ENCODE measurements at regions not wholly inside any gene's neighbourhood (a gene's known extent, or its start where the extent isn't known, plus 50 kb on each side); places are given as distances from the start of the nearest gene placed in this dataset.

DNA sequence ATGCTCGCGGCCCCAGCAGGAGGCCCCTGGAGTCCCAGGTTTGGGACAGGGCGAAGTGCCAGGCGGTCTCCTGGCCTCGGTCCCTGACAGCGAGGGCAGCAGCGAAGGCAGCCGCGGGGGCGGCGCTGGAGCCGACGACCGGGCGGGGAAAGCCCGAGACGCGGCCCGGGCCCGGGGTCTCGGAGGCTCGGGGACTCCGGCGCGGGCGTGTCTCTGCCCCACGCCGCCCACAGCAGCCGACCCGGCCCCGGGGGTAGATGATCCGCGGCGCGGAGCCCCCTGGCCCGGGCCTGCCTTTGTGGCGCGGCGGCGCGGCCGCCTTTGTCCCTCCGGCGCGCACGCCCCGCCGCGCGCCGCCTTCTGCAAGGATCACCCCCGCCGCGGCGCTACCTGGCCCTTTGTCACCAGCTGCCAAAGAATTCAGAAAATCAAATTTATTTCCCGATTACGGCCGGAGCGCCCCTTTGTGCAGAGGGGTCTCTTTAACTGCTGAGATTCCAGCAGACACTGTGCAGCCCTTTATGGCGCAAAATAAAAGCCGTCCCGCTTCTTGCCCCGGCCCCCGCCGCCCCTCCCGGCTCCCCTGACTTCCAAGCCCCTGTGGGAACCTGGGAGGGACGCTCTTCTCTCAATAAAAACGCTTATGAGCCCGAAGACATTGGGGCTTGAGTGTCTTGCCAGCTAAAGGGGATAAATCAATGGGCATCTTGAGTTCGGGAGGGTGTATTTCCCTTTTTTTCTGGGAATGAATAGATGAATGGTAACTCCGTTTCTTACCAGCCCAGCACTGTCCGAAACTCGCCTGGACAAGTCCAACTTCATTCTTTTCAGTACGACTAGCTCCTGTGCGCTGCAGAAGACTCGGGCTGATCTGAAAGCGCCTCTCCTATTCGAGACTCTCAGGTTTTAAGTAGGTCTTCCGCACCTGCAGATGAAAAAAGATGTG is 68.4 kb downstream of the HES1 start:
- Histone ChIP-seq H3K27ac (ENCODE audit: low read depth, low read length) (no peak overlapping the region), H3K27me3 (ENCODE audit: control insufficient read depth, insufficient read depth, low read length) (peaks cover 3% of the 10 kb centered on the region), H3K4me1 (ENCODE audit: control insufficient read depth, insufficient read depth, low read length) (no peaks in the 10 kb centered on the region), H3K4me3 (ENCODE audit: low read length) (no peak overlapping the region), H3K36me3 (ENCODE audit: control insufficient read depth, insufficient read depth, low read length) (no peaks in the 10 kb centered on the region), H3K9ac (ENCODE audit: low read length) (no peak overlapping the region)

DNA sequence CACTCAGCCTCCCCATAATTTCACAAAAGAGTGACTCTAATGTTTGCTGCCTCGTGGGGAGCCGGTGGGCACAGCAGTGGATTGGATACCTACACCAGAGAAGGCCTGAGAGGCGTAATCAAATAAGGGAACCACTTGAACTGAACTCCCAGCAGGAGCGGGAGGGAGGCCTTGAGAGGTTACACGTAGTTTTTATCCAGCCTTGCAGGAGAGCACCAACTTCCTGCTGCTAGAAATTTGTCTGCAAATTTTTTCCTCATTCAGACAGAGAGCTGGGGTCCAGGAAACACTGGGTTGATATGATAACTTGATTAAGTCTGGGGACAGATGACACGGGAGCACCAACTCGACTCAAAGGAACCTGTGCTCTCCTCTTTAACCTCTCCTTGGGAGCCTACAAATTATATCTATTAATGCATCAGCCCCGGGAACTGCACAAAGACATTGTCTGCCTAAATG is 69.8 kb downstream of the HES1 start:
- no peak overlapping the region for H3K9ac ChIP-seq (ENCODE audit: low read length)
- H3K27ac ChIP-seq (ENCODE audit: low read depth, low read length) = no peak overlapping the region
- no peaks in the 10 kb centered on the region for H3K36me3 ChIP-seq (ENCODE audit: control insufficient read depth, insufficient read depth, low read length)
- no peaks in the 10 kb centered on the region for H3K4me1 ChIP-seq (ENCODE audit: control insufficient read depth, insufficient read depth, low read length)
- H3K4me3 ChIP-seq (ENCODE audit: low read length) = no peak overlapping the region
- peaks cover 3% of the 10 kb centered on the region for H3K27me3 ChIP-seq (ENCODE audit: control insufficient read depth, insufficient read depth, low read length)

DNA sequence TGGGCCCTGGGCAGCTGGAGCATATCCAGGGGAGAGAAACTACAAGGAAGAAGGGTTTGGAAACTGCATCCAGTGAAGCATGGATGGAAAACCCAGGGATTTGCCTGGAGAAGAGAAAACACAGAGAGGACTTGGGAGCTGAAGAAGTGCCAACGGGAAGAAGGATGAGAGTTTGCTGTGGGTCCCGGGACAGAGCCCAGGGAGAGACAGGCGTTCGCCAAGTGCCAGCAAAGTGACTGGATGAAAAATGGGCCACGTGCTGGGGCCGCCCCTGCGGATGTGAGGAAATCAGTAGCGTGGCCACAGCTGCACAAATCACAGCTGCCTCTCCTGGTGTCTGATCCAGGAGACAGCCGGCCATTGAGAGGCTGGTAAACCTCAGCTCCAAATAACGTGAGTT is 70.4 kb downstream of the HES1 start:
- Histone ChIP-seq H3K9ac (ENCODE audit: low read length) (no peak overlapping the region), H3K27me3 (ENCODE audit: control insufficient read depth, insufficient read depth, low read length) (peaks cover 3% of the 10 kb centered on the region), H3K4me3 (ENCODE audit: low read length) (no peak overlapping the region), H3K4me1 (ENCODE audit: control insufficient read depth, insufficient read depth, low read length) (no peaks in the 10 kb centered on the region), H3K36me3 (ENCODE audit: control insufficient read depth, insufficient read depth, low read length) (no peaks in the 10 kb centered on the region), H3K27ac (ENCODE audit: low read depth, low read length) (no peak overlapping the region)

DNA sequence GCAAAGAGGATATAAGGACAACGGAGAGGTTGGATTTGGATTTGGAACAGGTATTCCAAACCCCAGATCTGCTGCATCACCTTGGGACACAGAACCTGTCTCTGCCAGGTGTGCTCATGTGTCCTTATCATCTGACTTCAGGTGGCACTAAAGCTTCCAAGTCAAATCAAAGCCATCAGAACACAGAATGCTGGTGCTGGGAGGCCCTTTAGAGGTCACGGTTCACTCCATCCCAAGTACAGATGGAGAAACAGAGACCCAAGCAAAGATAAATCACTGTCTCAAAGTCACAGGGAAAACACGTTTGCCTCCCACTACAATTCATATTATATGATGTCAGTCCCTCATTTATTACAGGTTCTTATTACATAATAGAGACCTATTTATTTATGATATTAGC is 72.8 kb downstream of the HES1 start:
- no peak overlapping the region for H3K9ac ChIP-seq (ENCODE audit: low read length)
- H3K27me3 ChIP-seq (ENCODE audit: control insufficient read depth, insufficient read depth, low read length) = peaks cover under 1% of the 10 kb centered on the region
- H3K36me3 ChIP-seq (ENCODE audit: control insufficient read depth, insufficient read depth, low read length) = no peaks in the 10 kb centered on the region
- H3K4me3 ChIP-seq (ENCODE audit: low read length) = no peak overlapping the region
- H3K4me1 ChIP-seq (ENCODE audit: control insufficient read depth, insufficient read depth, low read length) = no peaks in the 10 kb centered on the region
- no peak overlapping the region for H3K27ac ChIP-seq (ENCODE audit: low read depth, low read length)

DNA sequence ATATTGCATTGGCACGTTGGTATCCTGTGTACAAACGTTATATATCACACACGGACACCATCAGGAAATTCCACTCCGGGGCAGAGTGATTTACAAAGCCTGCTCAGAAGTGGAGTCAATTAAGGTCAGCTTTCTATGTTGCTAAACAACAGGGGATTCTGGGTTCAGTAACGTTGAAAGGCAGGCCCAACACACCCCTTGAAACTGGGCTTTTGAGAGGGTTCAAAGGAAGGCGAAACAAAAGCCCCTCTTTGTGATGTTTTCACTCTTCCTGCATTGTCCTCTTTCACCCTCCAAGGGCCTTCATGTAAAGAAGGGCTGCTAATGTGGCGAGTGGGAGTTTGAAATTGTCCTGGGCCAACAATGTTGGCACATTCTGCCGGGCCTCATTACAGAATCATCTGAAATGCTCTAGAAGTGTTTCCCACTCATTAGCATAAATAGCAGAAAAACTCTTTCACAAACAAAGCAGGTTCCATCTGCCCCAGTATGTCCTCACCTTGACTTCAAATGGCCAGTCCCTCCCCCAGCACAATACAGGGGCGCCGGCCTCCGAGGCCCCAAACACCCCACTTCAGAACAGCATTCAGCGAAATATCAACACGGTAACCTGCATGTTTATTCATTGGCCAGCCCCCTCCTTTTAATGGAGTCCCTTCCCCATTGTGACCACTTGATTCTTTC is 76.4 kb downstream of the HES1 start:
- H3K9ac ChIP-seq (ENCODE audit: low read length) = no peak overlapping the region
- H3K36me3 ChIP-seq (ENCODE audit: control insufficient read depth, insufficient read depth, low read length) = no peaks in the 10 kb centered on the region
- H3K4me3 ChIP-seq (ENCODE audit: low read length) = no peak overlapping the region
- H3K27me3 ChIP-seq (ENCODE audit: control insufficient read depth, insufficient read depth, low read length) = no peaks in the 10 kb centered on the region
- H3K27ac ChIP-seq (ENCODE audit: low read depth, low read length) = no peak overlapping the region
- H3K4me1 ChIP-seq (ENCODE audit: control insufficient read depth, insufficient read depth, low read length) = no peaks in the 10 kb centered on the region

DNA sequence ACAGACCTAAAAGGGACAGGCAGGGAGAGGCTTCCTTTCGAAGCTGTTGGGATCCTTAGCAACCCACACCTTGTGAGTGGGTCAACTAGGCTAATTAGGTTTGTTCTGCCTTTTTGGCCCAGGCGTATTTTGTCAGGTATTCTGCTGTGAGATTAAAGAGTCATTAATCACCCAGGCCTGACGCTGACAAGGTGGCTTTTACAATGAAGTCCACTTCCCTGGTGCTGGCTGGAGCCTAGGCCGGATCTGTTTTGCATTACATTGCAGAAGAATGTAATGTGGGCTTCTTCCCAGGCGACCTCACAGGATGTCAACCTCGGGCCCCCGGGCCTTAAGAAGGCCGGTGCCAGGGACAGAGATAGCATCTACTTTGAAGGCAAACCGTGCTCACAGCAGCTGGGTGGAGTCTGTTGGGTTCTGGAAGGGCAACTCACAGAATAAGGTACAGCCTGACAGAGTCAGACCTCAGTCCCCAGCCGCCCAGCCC is 76.9 kb downstream of the HES1 start:
- Histone ChIP-seq H3K27me3 (ENCODE audit: control insufficient read depth, insufficient read depth, low read length) (no peaks in the 10 kb centered on the region), H3K36me3 (ENCODE audit: control insufficient read depth, insufficient read depth, low read length) (no peaks in the 10 kb centered on the region), H3K4me3 (ENCODE audit: low read length) (no peak overlapping the region), H3K27ac (ENCODE audit: low read depth, low read length) (no peak overlapping the region), H3K4me1 (ENCODE audit: control insufficient read depth, insufficient read depth, low read length) (no peaks in the 10 kb centered on the region), H3K9ac (ENCODE audit: low read length) (no peak overlapping the region)

DNA sequence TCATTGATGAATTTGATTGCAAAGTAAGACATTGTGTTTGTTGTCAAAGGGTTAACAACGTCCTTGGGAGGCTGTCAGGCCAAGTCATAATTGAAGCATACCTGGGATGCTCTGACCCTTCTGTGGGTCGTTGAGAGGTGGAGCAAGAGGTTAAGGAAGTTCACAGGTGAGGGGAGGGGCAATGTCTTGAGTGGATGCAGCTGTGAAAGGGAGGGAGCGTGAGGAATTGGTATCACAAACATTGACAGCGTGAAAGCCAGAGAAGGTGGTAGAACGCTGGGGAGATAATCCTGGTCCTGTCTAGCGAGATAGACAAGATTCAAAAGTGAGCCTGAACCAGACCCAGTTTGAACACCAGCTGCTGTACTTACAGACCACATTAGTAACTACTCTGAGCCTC is 79.4 kb downstream of the HES1 start:
- Histone ChIP-seq H3K27ac (ENCODE audit: low read depth, low read length) (no peak overlapping the region), H3K27me3 (ENCODE audit: control insufficient read depth, insufficient read depth, low read length) (no peaks in the 10 kb centered on the region), H3K9ac (ENCODE audit: low read length) (no peak overlapping the region), H3K4me1 (ENCODE audit: control insufficient read depth, insufficient read depth, low read length) (no peaks in the 10 kb centered on the region), H3K4me3 (ENCODE audit: low read length) (no peak overlapping the region), H3K36me3 (ENCODE audit: control insufficient read depth, insufficient read depth, low read length) (no peaks in the 10 kb centered on the region)

DNA sequence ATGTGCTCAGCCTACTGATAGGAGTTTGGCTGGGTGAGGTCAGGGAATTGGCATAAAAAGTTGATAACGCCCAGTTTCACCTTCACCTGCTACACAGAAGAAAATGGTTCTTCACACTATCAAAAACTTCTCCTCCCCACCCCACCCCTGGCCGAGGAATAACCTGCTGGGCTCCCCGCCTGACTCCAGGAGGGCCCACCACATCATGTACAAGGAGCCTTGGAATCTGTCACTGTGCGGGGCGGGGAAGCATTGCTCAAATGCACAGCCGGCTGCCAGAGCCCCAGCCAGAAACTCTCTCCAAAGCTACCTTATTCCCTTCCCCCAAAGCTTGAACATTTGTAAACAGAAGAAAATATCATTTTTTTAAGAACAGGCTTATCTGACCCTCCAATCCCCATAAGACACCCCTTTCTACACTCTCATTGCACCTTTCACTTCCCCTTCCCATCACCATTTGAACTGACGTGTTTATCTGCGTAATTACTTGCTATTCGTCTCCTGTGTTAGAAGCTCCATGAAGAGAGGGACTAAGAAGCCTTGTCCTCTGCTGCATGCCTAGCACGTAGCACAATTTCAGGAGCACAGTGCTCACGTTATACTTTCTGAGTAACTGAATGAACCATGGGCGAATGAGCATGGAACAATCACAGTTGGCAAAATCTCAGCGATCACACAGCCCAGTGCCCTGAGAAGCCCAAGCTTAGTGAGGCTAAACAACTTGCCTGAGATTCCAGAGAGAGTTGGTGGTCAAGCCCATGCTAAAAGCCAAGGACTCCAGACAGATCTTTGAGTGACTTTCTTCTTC is 82.9 kb downstream of the HES1 start:
- Histone ChIP-seq H3K36me3 (ENCODE audit: control insufficient read depth, insufficient read depth, low read length) (no peaks in the 10 kb centered on the region), H3K27ac (ENCODE audit: low read depth, low read length) (no peak overlapping the region), H3K4me3 (ENCODE audit: low read length) (no peak overlapping the region), H3K4me1 (ENCODE audit: control insufficient read depth, insufficient read depth, low read length) (no peaks in the 10 kb centered on the region), H3K27me3 (ENCODE audit: control insufficient read depth, insufficient read depth, low read length) (no peaks in the 10 kb centered on the region), H3K9ac (ENCODE audit: low read length) (no peak overlapping the region)

DNA sequence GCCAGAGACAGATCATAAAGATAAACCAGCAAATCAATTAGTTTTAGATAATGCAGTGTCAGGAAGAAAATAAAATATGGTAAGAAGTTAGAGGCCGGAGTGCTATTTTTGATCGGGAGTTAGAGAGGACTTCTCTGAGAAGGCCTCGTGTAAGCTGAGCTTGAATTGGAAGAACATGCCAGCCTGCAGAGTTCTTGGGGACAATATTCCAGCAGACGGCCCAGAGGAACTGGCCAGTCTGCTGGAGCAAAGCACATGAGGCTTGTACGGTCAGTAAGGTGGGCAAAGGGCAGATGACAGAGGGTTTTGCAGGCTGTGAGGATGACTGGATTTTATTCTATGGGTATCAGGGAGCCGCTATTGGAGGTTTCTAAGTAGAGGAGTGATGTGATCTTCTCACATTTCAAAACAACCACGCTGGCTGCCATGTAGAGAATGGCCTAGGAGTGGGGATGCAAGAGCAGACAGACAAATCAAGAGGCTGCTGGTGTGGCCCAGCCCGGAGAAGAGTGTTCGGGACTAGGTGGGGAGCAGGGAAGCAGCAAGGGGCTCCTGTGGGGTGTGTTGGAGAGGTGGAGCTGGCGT is 84.0 kb downstream of the HES1 start:
- H3K27me3 ChIP-seq (ENCODE audit: control insufficient read depth, insufficient read depth, low read length) = no peaks in the 10 kb centered on the region

DNA sequence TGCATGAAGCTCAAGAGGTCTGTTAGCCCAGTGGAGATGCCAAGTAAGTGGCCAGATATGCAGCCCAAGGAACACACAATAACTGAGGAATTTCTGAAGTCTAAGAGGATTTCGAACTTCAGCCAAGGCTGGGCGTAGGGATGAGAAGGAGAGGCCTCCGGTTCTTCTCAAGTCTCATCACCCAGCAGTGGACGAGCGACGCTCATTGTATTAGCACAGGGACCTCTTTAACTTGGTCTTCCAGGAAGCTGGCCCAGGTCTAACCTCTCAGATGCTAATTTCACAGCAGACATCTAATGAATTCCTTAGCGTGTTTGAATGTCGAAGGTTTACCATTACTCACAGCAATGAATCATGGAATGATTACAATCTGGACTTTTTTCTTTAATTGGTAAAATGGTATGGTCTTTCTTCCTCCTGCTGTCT is 85.0 kb downstream of the HES1 start:
- Histone ChIP-seq H3K27ac (ENCODE audit: low read depth, low read length) (no peak overlapping the region), H3K4me3 (ENCODE audit: low read length) (no peak overlapping the region), H3K4me1 (ENCODE audit: control insufficient read depth, insufficient read depth, low read length) (peaks cover 3% of the 10 kb centered on the region)

More for the DNA sequence above, 84.0 kb downstream of the HES1 start:
- Histone ChIP-seq H3K36me3 (ENCODE audit: control insufficient read depth, insufficient read depth, low read length) (no peaks in the 10 kb centered on the region), H3K9ac (ENCODE audit: low read length) (no peak overlapping the region), H3K4me1 (ENCODE audit: control insufficient read depth, insufficient read depth, low read length) (peaks cover under 1% of the 10 kb centered on the region), H3K27ac (ENCODE audit: low read depth, low read length) (no peak overlapping the region), H3K4me3 (ENCODE audit: low read length) (no peak overlapping the region)

DNA sequence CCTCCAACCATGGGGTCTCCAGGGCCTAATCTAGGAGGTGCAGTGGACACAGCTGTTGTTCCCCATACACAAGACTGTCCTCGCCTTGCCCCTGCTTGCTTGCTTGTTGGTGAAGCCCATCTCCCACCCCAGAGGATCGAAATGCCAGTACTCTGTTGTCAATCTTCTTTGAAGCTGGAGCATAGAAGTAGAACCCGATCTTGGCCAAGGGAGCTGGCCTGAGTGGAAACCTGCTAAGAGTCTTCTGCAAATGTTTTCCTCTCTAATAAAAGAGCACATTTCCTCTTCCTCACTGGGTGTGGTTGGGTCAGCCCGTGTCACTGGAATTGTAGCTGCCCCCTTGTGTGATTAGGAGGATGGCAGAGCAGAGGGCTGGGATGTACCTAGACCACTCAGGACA is 85.4 kb downstream of the HES1 start:
- Histone ChIP-seq H3K36me3 (ENCODE audit: control insufficient read depth, insufficient read depth, low read length) (no peaks in the 10 kb centered on the region), H3K4me1 (ENCODE audit: control insufficient read depth, insufficient read depth, low read length) (peaks cover 3% of the 10 kb centered on the region), H3K9ac (ENCODE audit: low read length) (no peak overlapping the region), H3K27ac (ENCODE audit: low read depth, low read length) (no peak overlapping the region), H3K27me3 (ENCODE audit: control insufficient read depth, insufficient read depth, low read length) (no peaks in the 10 kb centered on the region), H3K4me3 (ENCODE audit: low read length) (no peak overlapping the region)

More for the DNA sequence above, 85.0 kb downstream of the HES1 start:
- Histone ChIP-seq H3K9ac (ENCODE audit: low read length) (no peak overlapping the region), H3K27me3 (ENCODE audit: control insufficient read depth, insufficient read depth, low read length) (no peaks in the 10 kb centered on the region), H3K36me3 (ENCODE audit: control insufficient read depth, insufficient read depth, low read length) (no peaks in the 10 kb centered on the region)

DNA sequence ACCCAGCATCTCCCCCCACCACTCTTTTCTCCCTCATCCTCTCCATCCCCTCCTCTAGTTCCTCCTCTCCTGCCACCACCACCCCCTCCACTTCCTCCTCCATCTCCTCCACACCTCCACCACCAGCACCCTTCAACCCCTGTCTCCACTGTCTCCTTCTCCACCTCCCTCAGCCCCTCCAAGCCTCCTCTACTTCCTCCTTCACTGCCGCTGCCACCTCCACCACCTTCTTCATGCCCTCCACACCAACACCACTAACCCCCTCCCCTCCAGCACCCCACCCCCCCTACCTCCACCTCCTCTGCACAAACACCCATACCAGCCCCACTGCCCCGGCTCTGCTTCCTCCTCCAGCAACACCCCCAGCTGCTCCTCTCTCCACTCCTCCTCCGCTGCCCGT is 88.0 kb downstream of the HES1 start:
- Histone ChIP-seq H3K4me3 (ENCODE audit: low read length) (no peak overlapping the region), H3K36me3 (ENCODE audit: control insufficient read depth, insufficient read depth, low read length) (no peaks in the 10 kb centered on the region), H3K4me1 (ENCODE audit: control insufficient read depth, insufficient read depth, low read length) (peaks cover 3% of the 10 kb centered on the region), H3K27ac (ENCODE audit: low read depth, low read length) (no peak overlapping the region), H3K27me3 (ENCODE audit: control insufficient read depth, insufficient read depth, low read length) (no peaks in the 10 kb centered on the region), H3K9ac (ENCODE audit: low read length) (no peak overlapping the region)

All from rectal smooth muscle tissue (tissue), 1 donor.